ENCODE measurements at regions not wholly inside any gene's neighbourhood (a gene's known extent, or its start where the extent isn't known, plus 50 kb on each side); places are given as distances from the start of the nearest gene placed in this dataset.

DNA sequence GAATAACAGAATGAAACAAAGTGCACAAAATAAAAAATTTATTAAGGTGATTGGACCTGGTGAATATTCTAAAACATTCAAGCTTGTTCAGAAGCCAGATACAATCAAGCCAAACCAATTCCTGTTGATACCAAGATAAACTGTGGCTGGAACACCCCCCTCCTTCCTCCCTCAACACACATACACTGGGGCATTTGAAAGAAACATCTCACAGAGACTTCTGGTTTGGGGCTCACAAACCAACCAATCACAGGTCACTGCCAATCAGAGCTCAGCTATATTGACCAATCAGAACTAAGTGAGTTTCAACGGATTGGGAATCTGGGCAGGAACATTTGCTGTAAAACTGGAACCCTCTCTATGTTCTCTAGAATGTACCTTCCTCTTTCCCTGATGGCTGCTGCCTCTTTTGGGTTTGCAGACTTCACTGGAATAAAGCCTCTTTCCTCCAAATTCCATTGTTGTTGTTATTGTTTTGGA, 340.6 kb upstream of the GOLIM4 start:
- Mint-ChIP-seq H3K4me1 (peaks cover 13% of the 10 kb centered on the region), H3K27ac (no peak overlapping the region), H3K4me3 (no peak overlapping the region), H3K36me3 (no peaks in the 10 kb centered on the region), H3K9me3 (peaks cover 8% of the 10 kb centered on the region; the same call in 1 of the 2 replicates), H3K27me3 (ENCODE audit: low read depth) (no peaks in the 10 kb centered on the region)
- ChIA-PET CTCF (no interaction called here), POLR2A (no interaction called here)
- no peak for TF ChIP-seq RORB (CRISPR knock-in tag; IDR thresholded peaks at IDR 0.05)
- peak; percentile 62 for TF ChIP-seq NFYB (CRISPR knock-in tag; conservative IDR thresholded peaks at IDR 0.05; ENCODE audit: low read depth)
- DNase-seq (ENCODE audit: low spot score) (no peak), ATAC-seq (no peak)

DNA sequence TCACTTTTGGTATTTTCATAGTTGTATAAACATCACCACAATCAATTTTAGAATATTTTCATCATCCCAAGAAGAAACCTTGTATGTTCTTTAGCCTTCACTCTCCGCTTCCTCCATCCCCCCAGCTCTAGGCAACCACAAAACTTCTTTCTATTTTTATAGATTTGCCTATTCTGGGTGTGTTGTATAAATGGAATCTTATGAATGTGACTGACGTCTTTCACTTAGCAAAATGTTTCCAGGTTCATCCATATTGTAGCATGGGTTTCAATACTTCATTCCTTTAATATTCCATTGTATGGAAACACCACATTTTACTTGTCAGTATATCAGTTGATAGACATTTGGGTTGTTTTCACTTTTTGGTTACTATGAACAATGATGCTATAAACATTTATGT, 335.8 kb upstream of the GOLIM4 start:
- Mint-ChIP-seq H3K4me3 (no peak overlapping the region), H3K27me3 (ENCODE audit: low read depth) (no peaks in the 10 kb centered on the region), H3K27ac (no peak overlapping the region), H3K36me3 (no peaks in the 10 kb centered on the region), H3K9me3 (peaks cover 8% of the 10 kb centered on the region; the same call in 1 of the 2 replicates), H3K4me1 (peaks cover 13% of the 10 kb centered on the region)
- TF ChIP-seq ZNF232 (CRISPR knock-in tag; IDR thresholded peaks at IDR 0.05) (no peak), TEAD4 (CRISPR knock-in tag; IDR thresholded peaks at IDR 0.05) (no peak), CBFB (CRISPR knock-in tag; IDR thresholded peaks at IDR 0.05; ENCODE audit: low read depth) (no peak), ETV6 (CRISPR knock-in tag; IDR thresholded peaks at IDR 0.05) (no peak), ZNF317 (CRISPR knock-in tag; IDR thresholded peaks at IDR 0.05; ENCODE audit: borderline replicate concordance, low read depth) (no peak), MXD4 (CRISPR knock-in tag; IDR thresholded peaks at IDR 0.05; ENCODE audit: borderline replicate concordance) (no peak), RELA (CRISPR knock-in tag; IDR thresholded peaks at IDR 0.05; ENCODE audit: borderline replicate concordance) (no peak), CREB1 (CRISPR knock-in tag; IDR thresholded peaks at IDR 0.05) (no peak), TEAD1 (CRISPR knock-in tag; IDR thresholded peaks at IDR 0.05) (no peak), MYBL2 (CRISPR knock-in tag; IDR thresholded peaks at IDR 0.05) (no peak), FOXK1 (CRISPR knock-in tag; IDR thresholded peaks at IDR 0.05) (no peak), KAT7 (CRISPR knock-in tag; IDR thresholded peaks at IDR 0.05; ENCODE audit: borderline replicate concordance) (no peak)
- TF ChIP-seq, protein P1, sequence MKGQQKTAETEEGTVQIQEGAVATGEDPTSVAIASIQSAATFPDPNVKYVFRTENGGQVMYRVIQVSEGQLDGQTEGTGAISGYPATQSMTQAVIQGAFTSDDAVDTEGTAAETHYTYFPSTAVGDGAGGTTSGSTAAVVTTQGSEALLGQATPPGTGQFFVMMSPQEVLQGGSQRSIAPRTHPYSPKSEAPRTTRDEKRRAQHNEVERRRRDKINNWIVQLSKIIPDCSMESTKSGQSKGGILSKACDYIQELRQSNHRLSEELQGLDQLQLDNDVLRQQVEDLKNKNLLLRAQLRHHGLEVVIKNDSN (CRISPR knock-in tag; IDR thresholded peaks at IDR 0.05): no peak
- TF ChIP-seq, protein P2, sequence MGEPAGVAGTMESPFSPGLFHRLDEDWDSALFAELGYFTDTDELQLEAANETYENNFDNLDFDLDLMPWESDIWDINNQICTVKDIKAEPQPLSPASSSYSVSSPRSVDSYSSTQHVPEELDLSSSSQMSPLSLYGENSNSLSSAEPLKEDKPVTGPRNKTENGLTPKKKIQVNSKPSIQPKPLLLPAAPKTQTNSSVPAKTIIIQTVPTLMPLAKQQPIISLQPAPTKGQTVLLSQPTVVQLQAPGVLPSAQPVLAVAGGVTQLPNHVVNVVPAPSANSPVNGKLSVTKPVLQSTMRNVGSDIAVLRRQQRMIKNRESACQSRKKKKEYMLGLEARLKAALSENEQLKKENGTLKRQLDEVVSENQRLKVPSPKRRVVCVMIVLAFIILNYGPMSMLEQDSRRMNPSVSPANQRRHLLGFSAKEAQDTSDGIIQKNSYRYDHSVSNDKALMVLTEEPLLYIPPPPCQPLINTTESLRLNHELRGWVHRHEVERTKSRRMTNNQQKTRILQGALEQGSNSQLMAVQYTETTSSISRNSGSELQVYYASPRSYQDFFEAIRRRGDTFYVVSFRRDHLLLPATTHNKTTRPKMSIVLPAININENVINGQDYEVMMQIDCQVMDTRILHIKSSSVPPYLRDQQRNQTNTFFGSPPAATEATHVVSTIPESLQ (CRISPR knock-in tag; IDR thresholded peaks at IDR 0.05): no peak
- TF ChIP-seq, protein P3, sequence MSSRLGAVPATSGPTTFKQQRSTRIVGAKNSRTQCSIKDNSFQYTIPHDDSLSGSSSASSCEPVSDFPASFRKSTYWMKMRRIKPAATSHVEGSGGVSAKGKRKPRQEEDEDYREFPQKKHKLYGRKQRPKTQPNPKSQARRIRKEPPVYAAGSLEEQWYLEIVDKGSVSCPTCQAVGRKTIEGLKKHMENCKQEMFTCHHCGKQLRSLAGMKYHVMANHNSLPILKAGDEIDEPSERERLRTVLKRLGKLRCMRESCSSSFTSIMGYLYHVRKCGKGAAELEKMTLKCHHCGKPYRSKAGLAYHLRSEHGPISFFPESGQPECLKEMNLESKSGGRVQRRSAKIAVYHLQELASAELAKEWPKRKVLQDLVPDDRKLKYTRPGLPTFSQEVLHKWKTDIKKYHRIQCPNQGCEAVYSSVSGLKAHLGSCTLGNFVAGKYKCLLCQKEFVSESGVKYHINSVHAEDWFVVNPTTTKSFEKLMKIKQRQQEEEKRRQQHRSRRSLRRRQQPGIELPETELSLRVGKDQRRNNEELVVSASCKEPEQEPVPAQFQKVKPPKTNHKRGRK (CRISPR knock-in tag; IDR thresholded peaks at IDR 0.05; ENCODE audit: borderline replicate concordance): no peak
- TF ChIP-seq, protein P4, sequence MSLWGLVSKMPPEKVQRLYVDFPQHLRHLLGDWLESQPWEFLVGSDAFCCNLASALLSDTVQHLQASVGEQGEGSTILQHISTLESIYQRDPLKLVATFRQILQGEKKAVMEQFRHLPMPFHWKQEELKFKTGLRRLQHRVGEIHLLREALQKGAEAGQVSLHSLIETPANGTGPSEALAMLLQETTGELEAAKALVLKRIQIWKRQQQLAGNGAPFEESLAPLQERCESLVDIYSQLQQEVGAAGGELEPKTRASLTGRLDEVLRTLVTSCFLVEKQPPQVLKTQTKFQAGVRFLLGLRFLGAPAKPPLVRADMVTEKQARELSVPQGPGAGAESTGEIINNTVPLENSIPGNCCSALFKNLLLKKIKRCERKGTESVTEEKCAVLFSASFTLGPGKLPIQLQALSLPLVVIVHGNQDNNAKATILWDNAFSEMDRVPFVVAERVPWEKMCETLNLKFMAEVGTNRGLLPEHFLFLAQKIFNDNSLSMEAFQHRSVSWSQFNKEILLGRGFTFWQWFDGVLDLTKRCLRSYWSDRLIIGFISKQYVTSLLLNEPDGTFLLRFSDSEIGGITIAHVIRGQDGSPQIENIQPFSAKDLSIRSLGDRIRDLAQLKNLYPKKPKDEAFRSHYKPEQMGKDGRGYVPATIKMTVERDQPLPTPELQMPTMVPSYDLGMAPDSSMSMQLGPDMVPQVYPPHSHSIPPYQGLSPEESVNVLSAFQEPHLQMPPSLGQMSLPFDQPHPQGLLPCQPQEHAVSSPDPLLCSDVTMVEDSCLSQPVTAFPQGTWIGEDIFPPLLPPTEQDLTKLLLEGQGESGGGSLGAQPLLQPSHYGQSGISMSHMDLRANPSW (CRISPR knock-in tag; conservative IDR thresholded peaks at IDR 0.05; ENCODE audit: low read depth): no peak
- DNase-seq (ENCODE audit: low spot score): no peak
- ATAC-seq: no peak
- POLR2A ChIA-PET: no interaction called here
- CTCF ChIA-PET: no interaction called here
